Neural cell (in vitro differentiated cells): ENCODE measurements at regions not wholly inside any gene's neighbourhood (a gene's known extent, or its start where the extent isn't known, plus 50 kb on each side); places are given as distances from the start of the nearest gene placed in this dataset.

Source experiments
- EP300 ChIP-seq: fragments of 450-650 bp; conservative IDR thresholded peaks from 2 replicates; pipeline ENCODE4 v1.6.1; 2014; ENCODE audit warnings: antibody characterized with exemption, mild to moderate bottlenecking, moderate library complexity; ENCODE audit not compliant: poor library complexity, severe bottlenecking
- EZH2 ChIP-seq: fragments of 200-600, 300-800 bp; shearing (Covaris generic), sonication (generic); IDR thresholded peaks from 2 replicates; pipeline ENCODE4 v1.6.1; 2014; ENCODE audit warnings: antibody characterized with exemption, low read length, borderline replicate concordance, mild to moderate bottlenecking; ENCODE audit not compliant: insufficient read depth, poor library complexity, severe bottlenecking
- TF ChIP-seq, protein P1 (sequence below): fragments of 450-650 bp; IDR thresholded peaks from 2 replicates; pipeline ENCODE4 v1.5.1; 2014; ENCODE audit warnings: antibody characterized with exemption, mild to moderate bottlenecking, moderate library complexity; ENCODE audit not compliant: poor library complexity, severe bottlenecking

DNA sequence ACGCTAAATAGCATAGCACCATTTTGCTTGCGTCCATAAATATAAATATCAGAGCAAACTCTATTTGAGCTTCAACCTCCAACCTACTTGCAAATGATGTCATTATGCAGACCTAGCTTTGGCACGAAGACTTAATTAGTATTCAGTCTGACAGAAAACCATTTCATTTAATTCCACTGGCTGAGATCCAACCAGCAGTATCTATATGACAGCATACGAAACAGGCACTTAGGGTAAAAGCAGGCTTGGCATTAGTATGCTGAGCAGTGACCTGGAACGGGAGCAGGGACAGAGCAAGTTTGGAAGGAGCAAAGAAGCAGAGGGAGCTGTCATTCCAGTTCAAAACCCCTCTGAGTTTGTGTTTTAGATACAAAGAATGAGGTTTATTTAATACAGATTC lies 312.5 kb upstream of the CHRM2 start:
- TF ChIP-seq, protein P1, sequence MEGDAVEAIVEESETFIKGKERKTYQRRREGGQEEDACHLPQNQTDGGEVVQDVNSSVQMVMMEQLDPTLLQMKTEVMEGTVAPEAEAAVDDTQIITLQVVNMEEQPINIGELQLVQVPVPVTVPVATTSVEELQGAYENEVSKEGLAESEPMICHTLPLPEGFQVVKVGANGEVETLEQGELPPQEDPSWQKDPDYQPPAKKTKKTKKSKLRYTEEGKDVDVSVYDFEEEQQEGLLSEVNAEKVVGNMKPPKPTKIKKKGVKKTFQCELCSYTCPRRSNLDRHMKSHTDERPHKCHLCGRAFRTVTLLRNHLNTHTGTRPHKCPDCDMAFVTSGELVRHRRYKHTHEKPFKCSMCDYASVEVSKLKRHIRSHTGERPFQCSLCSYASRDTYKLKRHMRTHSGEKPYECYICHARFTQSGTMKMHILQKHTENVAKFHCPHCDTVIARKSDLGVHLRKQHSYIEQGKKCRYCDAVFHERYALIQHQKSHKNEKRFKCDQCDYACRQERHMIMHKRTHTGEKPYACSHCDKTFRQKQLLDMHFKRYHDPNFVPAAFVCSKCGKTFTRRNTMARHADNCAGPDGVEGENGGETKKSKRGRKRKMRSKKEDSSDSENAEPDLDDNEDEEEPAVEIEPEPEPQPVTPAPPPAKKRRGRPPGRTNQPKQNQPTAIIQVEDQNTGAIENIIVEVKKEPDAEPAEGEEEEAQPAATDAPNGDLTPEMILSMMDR, result no peak
- no peak for TF ChIP-seq EP300
- no peak for TF ChIP-seq EZH2
